Keratinocyte (primary cell): ENCODE measurements at regions not wholly inside any gene's neighbourhood (a gene's known extent, or its start where the extent isn't known, plus 50 kb on each side); places are given as distances from the start of the nearest gene placed in this dataset.

Experiments used
- DNase-seq: peaks from one replicate; pipeline ENCODE4 v3.0.0-alpha.2; 2011; ENCODE audit warnings: low read depth, missing footprints, low spot score
- FAIRE-seq: peaks from 2 replicates; lab custom pipeline; 2011; peaks lifted over from hg19 to GRCh38; lab: Jason Lieb, UNC
- H2AFZ ChIP-seq: 2 replicates; pipeline ENCODE4 v1.6.0; 2012; ENCODE audit warnings: low read length, control low read depth, inconsistent platforms; ENCODE audit not compliant: control insufficient read depth
- H3K27ac ChIP-seq: 2 replicates; pipeline ENCODE4 v1.5.1; 2011; ENCODE audit warnings: low read length; ENCODE audit not compliant: control insufficient read depth, insufficient read depth
- H3K27me3 ChIP-seq: 3 replicates; pipeline ENCODE4 v1.6.0; 2011; ENCODE audit warnings: low read length; ENCODE audit not compliant: control insufficient read depth, insufficient read depth; ENCODE audit errors: extremely low read depth
- H3K36me3 ChIP-seq, 2 experiments: 2 replicates in 1 of 2; 3 replicates in 1 of 2; pipeline ENCODE4 v1.5.1; 2011; ENCODE audit warnings: low read length in 2 of 2, mild to moderate bottlenecking in 1 of 2; ENCODE audit not compliant: control insufficient read depth in 2 of 2, insufficient read depth in 2 of 2; ENCODE audit errors: extremely low read depth in 1 of 2
- H3K4me1 ChIP-seq: 3 replicates; pipeline ENCODE4 v1.5.1; 2011; ENCODE audit warnings: low read length; ENCODE audit not compliant: control insufficient read depth, insufficient read depth; ENCODE audit errors: extremely low read depth
- H3K4me2 ChIP-seq: 3 replicates; pipeline ENCODE4 v1.6.0; 2011; ENCODE audit warnings: low read depth, low read length; ENCODE audit not compliant: control insufficient read depth, insufficient read depth; ENCODE audit errors: extremely low read depth
- H3K4me3 ChIP-seq, 3 experiments: fragments of 200-600 bp in 1 of 3; sonication (generic) in 1 of 3; 2 replicates in 2 of 3; 3 replicates in 1 of 3; pipeline ENCODE4 v1.5.1; 2011 to 2016; ENCODE audit warnings: low read length in 3 of 3, mild to moderate bottlenecking in 3 of 3, control low read depth in 2 of 3, inconsistent platforms in 1 of 3, low read depth in 1 of 3, mixed read lengths in 1 of 3, mixed run types in 1 of 3, moderate library complexity in 1 of 3; ENCODE audit not compliant: control insufficient read depth in 2 of 3, insufficient read depth in 2 of 3; ENCODE audit errors: extremely low read depth in 1 of 3
- H3K79me2 ChIP-seq: 2 replicates; pipeline ENCODE4 v1.6.0; 2012; ENCODE audit warnings: low read length; ENCODE audit not compliant: control insufficient read depth, insufficient read depth
- H3K9ac ChIP-seq: 3 replicates; pipeline ENCODE4 v1.6.0; 2011; ENCODE audit warnings: low read length; ENCODE audit not compliant: control insufficient read depth, insufficient read depth; ENCODE audit errors: extremely low read depth
- H3K9me1 ChIP-seq: 3 replicates; pipeline ENCODE4 v1.6.0; 2011; ENCODE audit warnings: low read length; ENCODE audit not compliant: control insufficient read depth, insufficient read depth; ENCODE audit errors: extremely low read depth
- H3K9me3 ChIP-seq: 2 replicates; pipeline ENCODE4 v1.5.1; 2012; ENCODE audit warnings: low read depth, low read length; ENCODE audit not compliant: control insufficient read depth
- H4K20me1 ChIP-seq: 3 replicates; pipeline ENCODE4 v1.6.0; 2011; ENCODE audit warnings: low read length; ENCODE audit not compliant: control insufficient read depth, insufficient read depth; ENCODE audit errors: extremely low read depth
- EZH2 ChIP-seq: IDR thresholded peaks from one replicate; pipeline ENCODE4 v1.6.1; 2012; ENCODE audit warnings: inconsistent platforms, mild to moderate bottlenecking, low read length, moderate library complexity
- dilution Hi-C: fragments of 300-500 bp; cut with MboI; formaldehyde crosslinking; loops from one replicate; pipeline ENCODE4 v1.7.0; 2020; ENCODE audit warnings: low sequenced_read_pairs; ENCODE audit not compliant: extremely low pct_ligation_motif_present
- TF ChIP-seq, protein P1 (sequence below), 3 experiments: IDR thresholded peaks in 1 of 3; conservative IDR thresholded peaks in 1 of 3; optimal IDR thresholded peaks in 1 of 3; 2 replicates in 2 of 3; 3 replicates in 1 of 3; pipeline versions ENCODE3 to v1.5.1; 2011; ENCODE audit warnings: low read length in 3 of 3, mild to moderate bottlenecking in 3 of 3, moderate library complexity in 2 of 3, control low read depth in 1 of 3, inconsistent platforms in 1 of 3; ENCODE audit not compliant: insufficient read depth in 2 of 3; ENCODE audit errors: extremely low read depth in 1 of 3

DNA sequence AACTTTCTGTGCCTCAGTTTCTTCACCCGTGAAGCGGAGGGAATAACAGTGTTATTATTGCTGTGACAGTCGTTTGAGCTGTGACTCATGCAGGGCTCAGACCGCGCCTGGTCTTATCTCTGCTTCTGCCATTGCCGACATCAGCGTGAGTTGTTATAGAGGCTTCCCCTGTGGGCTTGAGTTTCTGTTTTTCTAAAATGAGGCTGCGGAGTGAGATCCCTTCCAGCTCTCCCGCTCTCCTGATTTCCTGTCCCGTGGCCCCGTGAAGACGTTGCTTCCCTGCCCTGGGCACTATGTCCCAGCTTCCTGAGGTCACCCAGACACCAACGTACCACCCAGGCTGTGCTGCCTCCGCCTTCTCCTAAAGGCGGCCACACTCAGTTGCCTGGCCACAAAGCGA lies 278.5 kb downstream of the BMP7 start:
- no peak for TF ChIP-seq EZH2
- TF ChIP-seq, protein P1, sequence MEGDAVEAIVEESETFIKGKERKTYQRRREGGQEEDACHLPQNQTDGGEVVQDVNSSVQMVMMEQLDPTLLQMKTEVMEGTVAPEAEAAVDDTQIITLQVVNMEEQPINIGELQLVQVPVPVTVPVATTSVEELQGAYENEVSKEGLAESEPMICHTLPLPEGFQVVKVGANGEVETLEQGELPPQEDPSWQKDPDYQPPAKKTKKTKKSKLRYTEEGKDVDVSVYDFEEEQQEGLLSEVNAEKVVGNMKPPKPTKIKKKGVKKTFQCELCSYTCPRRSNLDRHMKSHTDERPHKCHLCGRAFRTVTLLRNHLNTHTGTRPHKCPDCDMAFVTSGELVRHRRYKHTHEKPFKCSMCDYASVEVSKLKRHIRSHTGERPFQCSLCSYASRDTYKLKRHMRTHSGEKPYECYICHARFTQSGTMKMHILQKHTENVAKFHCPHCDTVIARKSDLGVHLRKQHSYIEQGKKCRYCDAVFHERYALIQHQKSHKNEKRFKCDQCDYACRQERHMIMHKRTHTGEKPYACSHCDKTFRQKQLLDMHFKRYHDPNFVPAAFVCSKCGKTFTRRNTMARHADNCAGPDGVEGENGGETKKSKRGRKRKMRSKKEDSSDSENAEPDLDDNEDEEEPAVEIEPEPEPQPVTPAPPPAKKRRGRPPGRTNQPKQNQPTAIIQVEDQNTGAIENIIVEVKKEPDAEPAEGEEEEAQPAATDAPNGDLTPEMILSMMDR (optimal IDR thresholded peaks at IDR 0.05 in 1 of 3, IDR thresholded peaks at IDR 0.05 in 1 of 3, conservative IDR thresholded peaks at IDR 0.05 in 1 of 3; ENCODE audit: extremely low read depth in 1 of 3, insufficient read depth in 2 of 3, low read length in 3 of 3): no peak
- peak; percentile 20 for FAIRE-seq
- Histone ChIP-seq H2AFZ (no peak overlapping the region), H3K27ac (no peak overlapping the region), H3K4me2 (no peak overlapping the region), H3K79me2 (no peaks in the 10 kb centered on the region), H3K9me3 (no peaks in the 10 kb centered on the region), H4K20me1 (no peaks in the 10 kb centered on the region), H3K36me3 (no peaks in the 10 kb centered on the region), H3K4me1 (no peaks in the 10 kb centered on the region), H3K9me1 (no peaks in the 10 kb centered on the region), H3K9ac (no peak overlapping the region), H3K4me3 (no peak overlapping the region), H3K27me3 (peaks cover 4% of the 10 kb centered on the region)
- no peak for DNase-seq
- dilution Hi-C loops: no loop called here

GRCh38 chr20:56988446-56988845 lies 278.0 kb downstream of the BMP7 start:
- DNase-seq: no peak
- no peak overlapping the region for H2AFZ ChIP-seq
- no peak overlapping the region for H3K9ac ChIP-seq
- dilution Hi-C loops: no loop called here
- no peaks in the 10 kb centered on the region for H3K9me3 ChIP-seq
- H3K4me2 ChIP-seq: no peak overlapping the region
- H3K9me1 ChIP-seq: no peaks in the 10 kb centered on the region
- H3K4me3 ChIP-seq: no peak overlapping the region
- H3K27ac ChIP-seq: no peak overlapping the region
- no peaks in the 10 kb centered on the region for H3K4me1 ChIP-seq
- FAIRE-seq: no peak
- H3K79me2 ChIP-seq: no peaks in the 10 kb centered on the region
- TF ChIP-seq, protein P1 (optimal IDR thresholded peaks at IDR 0.05 in 1 of 3, IDR thresholded peaks at IDR 0.05 in 1 of 3, conservative IDR thresholded peaks at IDR 0.05 in 1 of 3; ENCODE audit: extremely low read depth in 1 of 3, insufficient read depth in 2 of 3, low read length in 3 of 3): no peak
- H3K27me3 ChIP-seq: peaks cover 4% of the 10 kb centered on the region
- no peaks in the 10 kb centered on the region for H3K36me3 ChIP-seq
- no peaks in the 10 kb centered on the region for H4K20me1 ChIP-seq
